DOHH2 (cell line): ENCODE measurements at regions not wholly inside any gene's neighbourhood (a gene's known extent, or its start where the extent isn't known, plus 50 kb on each side); places are given as distances from the start of the nearest gene placed in this dataset.

Source experiments
- H3F3A ChIP-seq: fragments of 200-600 bp; sonication (generic), shearing (Covaris generic); 2 replicates; pipeline ENCODE4 v1.6.0; 2016; ENCODE audit warnings: antibody characterized with exemption, mild to moderate bottlenecking; ENCODE audit not compliant: control insufficient read depth, insufficient read depth
- H3K27ac ChIP-seq: fragments of 200-600 bp; sonication (generic); 2 replicates; pipeline ENCODE4 v1.5.1; 2014; ENCODE audit warnings: low read depth, mild to moderate bottlenecking, low read length, moderate library complexity
- H3K27me3 ChIP-seq: fragments of 200-600 bp; sonication (generic); 2 replicates; pipeline ENCODE4 v1.6.1; 2014; ENCODE audit warnings: mild to moderate bottlenecking, low read length, mixed read lengths; ENCODE audit not compliant: control insufficient read depth
- H3K36me3 ChIP-seq: fragments of 200-600 bp; sonication (generic); 2 replicates; pipeline ENCODE4 v1.6.1; 2014; ENCODE audit warnings: mild to moderate bottlenecking, low read length, moderate library complexity, mixed read lengths; ENCODE audit not compliant: control insufficient read depth
- H3K4me1 ChIP-seq: fragments of 200-600 bp; sonication (generic); 2 replicates; pipeline ENCODE4 v1.6.1; 2014; ENCODE audit warnings: mild to moderate bottlenecking, low read length, mixed read lengths; ENCODE audit not compliant: control insufficient read depth
- H3K4me2 ChIP-seq: fragments of 200-600 bp; sonication (generic); 2 replicates; pipeline ENCODE4 v1.6.0; 2014; ENCODE audit warnings: mild to moderate bottlenecking, low read length, moderate library complexity
- H3K4me3 ChIP-seq: fragments of 200-600 bp; sonication (generic); 2 replicates; pipeline ENCODE4 v1.5.1; 2014; ENCODE audit warnings: mild to moderate bottlenecking, low read length, mixed read lengths
- H3K79me2 ChIP-seq: fragments of 200-600 bp; sonication (generic); 2 replicates; pipeline ENCODE4 v1.6.1; 2014; ENCODE audit warnings: mild to moderate bottlenecking, low read length, mixed read lengths; ENCODE audit not compliant: control insufficient read depth
- H3K9me2 ChIP-seq: fragments of 200-600 bp; sonication (generic); replicated peaks from 2 replicates; pipeline ENCODE4 v1.6.1; 2014; ENCODE audit warnings: mild to moderate bottlenecking, low read length, mixed read lengths; ENCODE audit not compliant: control insufficient read depth
- H3K9me3 ChIP-seq: fragments of 200-600 bp; sonication (generic); 2 replicates; pipeline ENCODE4 v1.6.1; 2014; ENCODE audit warnings: antibody characterized with exemption, low read length, mixed read lengths; ENCODE audit not compliant: control insufficient read depth, insufficient read depth
- H4K20me1 ChIP-seq: fragments of 200-600 bp; sonication (generic); 2 replicates; pipeline ENCODE4 v1.6.0; 2014; ENCODE audit warnings: low read depth, mild to moderate bottlenecking, antibody characterized with exemption, low read length, moderate library complexity; ENCODE audit not compliant: control insufficient read depth, insufficient read depth
- CTCF ChIP-seq: fragments of 200-600 bp; sonication (generic); IDR thresholded peaks from one replicate; pipeline ENCODE4 v1.5.1; 2014; ENCODE audit warnings: antibody characterized with exemption, mild to moderate bottlenecking, low read depth, low read length; ENCODE audit not compliant: poor library complexity, severe bottlenecking
- EZH2phosphoT487 ChIP-seq: fragments of 200-600 bp; sonication (generic); IDR thresholded peaks from 2 replicates; pipeline ENCODE4 v1.6.1; 2017; ENCODE audit warnings: borderline replicate concordance, mild to moderate bottlenecking, antibody characterized with exemption, low read length, moderate library complexity, mixed read lengths

DNA sequence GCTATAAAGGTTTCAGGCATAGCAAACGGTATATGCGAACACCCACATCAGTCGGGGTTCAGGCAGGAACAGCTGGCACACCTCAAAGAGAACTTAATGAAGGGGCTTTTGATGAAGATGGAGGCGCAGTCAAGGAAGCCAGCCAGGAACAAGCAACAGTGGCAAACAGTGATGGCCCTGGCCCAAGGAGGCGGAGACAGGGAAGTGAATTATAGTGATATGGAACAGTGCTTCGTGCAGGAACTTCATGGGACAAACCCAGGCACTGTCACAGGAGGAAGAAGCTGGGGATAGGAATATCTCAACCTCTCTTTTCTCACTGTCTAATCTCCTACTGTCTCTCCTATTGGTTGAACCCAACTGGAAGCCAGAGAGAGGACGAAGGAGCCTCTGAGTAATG lies 328.3 kb downstream of the AACS start:
- H3K4me2 ChIP-seq, result no peak overlapping the region
- no peaks in the 10 kb centered on the region for H3K79me2 ChIP-seq
- H3K4me3 ChIP-seq, result no peak overlapping the region
- no peaks in the 10 kb centered on the region for H3K27me3 ChIP-seq
- no peaks in the 10 kb centered on the region for H3K9me2 ChIP-seq
- no peaks in the 10 kb centered on the region for H4K20me1 ChIP-seq
- no peak overlapping the region for H3K27ac ChIP-seq
- no peaks in the 10 kb centered on the region for H3K36me3 ChIP-seq
- no peaks in the 10 kb centered on the region for H3F3A ChIP-seq
- TF ChIP-seq CTCF, result no peak
- no peak for TF ChIP-seq EZH2phosphoT487
- no peaks in the 10 kb centered on the region for H3K9me3 ChIP-seq
- no peaks in the 10 kb centered on the region for H3K4me1 ChIP-seq

DNA sequence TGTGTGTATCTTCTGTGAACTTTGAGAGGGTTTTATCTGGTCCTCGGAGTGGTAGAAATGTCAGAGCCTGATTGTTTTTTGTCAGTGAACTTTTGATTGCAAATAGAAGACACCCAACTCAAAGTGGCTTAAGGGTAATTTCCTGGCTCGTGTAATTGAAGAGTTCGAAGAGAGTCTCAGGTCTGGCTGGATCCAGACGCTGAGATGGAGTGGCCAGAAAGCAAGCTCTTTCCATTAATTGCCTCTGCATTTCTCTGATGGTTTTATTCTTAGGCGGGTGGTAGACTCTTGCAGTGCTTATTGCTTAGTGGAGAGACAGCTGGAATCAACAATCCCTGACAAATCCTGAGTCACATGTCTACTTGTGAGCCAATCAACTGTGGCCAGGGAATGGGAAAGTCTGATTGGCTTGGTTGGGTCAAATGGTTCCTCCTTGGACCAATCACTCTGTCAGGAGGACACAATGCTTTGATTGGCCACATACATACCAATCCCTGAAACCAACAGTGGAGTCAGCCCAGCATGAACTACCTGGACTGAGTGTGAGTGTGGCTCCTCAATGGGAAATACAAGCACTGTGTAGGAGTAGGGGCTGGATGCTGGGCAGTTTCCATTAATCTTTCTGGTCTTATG lies 330.5 kb downstream of the AACS start:
- H3K79me2 ChIP-seq, result no peaks in the 10 kb centered on the region
- no peak overlapping the region for H3K27ac ChIP-seq
- H3K36me3 ChIP-seq, result no peaks in the 10 kb centered on the region
- no peaks in the 10 kb centered on the region for H3K9me2 ChIP-seq
- no peak overlapping the region for H3K4me2 ChIP-seq
- H3K27me3 ChIP-seq, result no peaks in the 10 kb centered on the region
- no peaks in the 10 kb centered on the region for H4K20me1 ChIP-seq
- H3F3A ChIP-seq, result no peaks in the 10 kb centered on the region
- TF ChIP-seq EZH2phosphoT487 (no peak), CTCF (no peak)
- H3K4me1 ChIP-seq, result no peaks in the 10 kb centered on the region
- H3K4me3 ChIP-seq, result no peak overlapping the region
- H3K9me3 ChIP-seq, result no peaks in the 10 kb centered on the region

DNA sequence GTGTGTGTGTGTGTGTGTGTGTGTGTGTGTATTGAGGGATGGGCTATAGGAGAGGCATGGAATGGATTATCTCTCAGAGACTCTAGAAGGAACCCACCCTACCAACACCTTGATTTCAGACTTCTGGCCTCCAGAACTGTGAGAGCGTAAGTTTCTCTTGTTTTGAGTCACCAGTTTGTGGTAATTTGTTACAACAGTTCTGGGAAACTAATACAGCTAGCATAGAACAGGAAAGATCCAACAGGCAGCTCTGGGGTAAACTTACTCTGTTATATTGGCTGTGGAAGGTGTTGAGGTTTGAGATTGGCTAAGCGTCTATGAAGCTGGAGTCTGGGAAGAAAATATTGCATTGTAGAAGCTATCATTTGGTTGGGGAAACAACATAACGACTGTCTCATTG lies 334.3 kb downstream of the AACS start:
- H3K4me2 ChIP-seq, result no peak overlapping the region
- H3F3A ChIP-seq, result no peaks in the 10 kb centered on the region
- peaks cover 8% of the 10 kb centered on the region for H3K9me3 ChIP-seq
- TF ChIP-seq EZH2phosphoT487, result no peak
- TF ChIP-seq CTCF, result no peak
- H4K20me1 ChIP-seq, result no peaks in the 10 kb centered on the region
- H3K4me3 ChIP-seq, result no peak overlapping the region
- H3K27ac ChIP-seq, result no peak overlapping the region
- no peaks in the 10 kb centered on the region for H3K36me3 ChIP-seq
- no peaks in the 10 kb centered on the region for H3K9me2 ChIP-seq
- peaks cover 22% of the 10 kb centered on the region for H3K4me1 ChIP-seq
- no peaks in the 10 kb centered on the region for H3K27me3 ChIP-seq
- no peaks in the 10 kb centered on the region for H3K79me2 ChIP-seq
